Retinal pigment epithelial cell (primary cell): ENCODE measurements at regions not wholly inside any gene's neighbourhood (a gene's known extent, or its start where the extent isn't known, plus 50 kb on each side); places are given as distances from the start of the nearest gene placed in this dataset.

Experiments
- DNase-seq: peaks from one replicate; pipeline ENCODE4 v3.0.0-alpha.2; 2010; ENCODE audit warnings: low read depth
- H3K4me3 ChIP-seq: 2 replicates; pipeline ENCODE4 v1.5.1; 2011; ENCODE audit warnings: mild to moderate bottlenecking, low read length, control low read depth, moderate library complexity
- CTCF ChIP-seq: conservative IDR thresholded peaks from 2 replicates; pipeline ENCODE4 v1.5.1; 2011; ENCODE audit warnings: low read depth, low read length, control low read depth, inconsistent platforms

GRCh38 chr2:149727927-149728326, 140.4 kb upstream of the MMADHC start:
- no peak for TF ChIP-seq CTCF

GRCh38 chr2:149725234-149725633, 137.7 kb upstream of the MMADHC start:
- no peak for TF ChIP-seq CTCF
- peak; percentile 48 for DNase-seq

More at GRCh38 chr2:149727927-149728326, 140.4 kb upstream of the MMADHC start:
- DNase-seq, result no peak
- no peak overlapping the region for H3K4me3 ChIP-seq

GRCh38 chr2:149724091-149724490, 136.5 kb upstream of the MMADHC start:
- DNase-seq, result no peak
- no peak overlapping the region for H3K4me3 ChIP-seq
- no peak for TF ChIP-seq CTCF

More at GRCh38 chr2:149725234-149725633, 137.7 kb upstream of the MMADHC start:
- H3K4me3 ChIP-seq, result no peak overlapping the region

- TF ChIP-seq CTCF, result no peak
- H3K4me3 ChIP-seq, result no peak overlapping the region
- DNase-seq, result no peak
Observed at GRCh38 chr2:149720615-149721014, 133.0 kb upstream of the MMADHC start.

GRCh38 chr2:149719695-149720094, 132.1 kb upstream of the MMADHC start:
- no peak for DNase-seq
- no peak for TF ChIP-seq CTCF
- H3K4me3 ChIP-seq, result no peak overlapping the region

GRCh38 chr2:149716687-149717086, 129.1 kb upstream of the MMADHC start:
- DNase-seq, result peak; percentile 85
- no peak for TF ChIP-seq CTCF
- H3K4me3 ChIP-seq, result no peak overlapping the region

GRCh38 chr2:149715894-149716293, 128.3 kb upstream of the MMADHC start:
- no peak overlapping the region for H3K4me3 ChIP-seq
- no peak for DNase-seq
- no peak for TF ChIP-seq CTCF
